Heart left ventricle (tissue), 16 donors: ENCODE measurements at regions not wholly inside any gene's neighbourhood (a gene's known extent, or its start where the extent isn't known, plus 50 kb on each side); places are given as distances from the start of the nearest gene placed in this dataset.
A peak's percentile ranks its signal among the peaks of the same experiment; 100 is the strongest.

Source experiments
- ATAC-seq, 4 donors: fragments of 200-7000 bp; cut with Tn5 transposase; one replicate each; pipeline ENCODE4 v1.9.1; 2020 to 2022; ENCODE audit warnings: moderate library complexity in 4 of 4, mild to moderate bottlenecking in 3 of 4, moderate number of reproducible peaks in 1 of 4
- DNase-seq, 5 donors: peaks; one replicate each; pipeline ENCODE4 v3.0.0-alpha.2; 2020
- H3K27ac ChIP-seq, 12 donors: fragments of 200-600 bp; sonication (generic) in 4 of 12; one replicate each; pipeline versions ENCODE4 v1.5.0 to v1.8.0; 2016 to 2022; ENCODE audit warnings: mild to moderate bottlenecking in 2 of 12
- H3K27me3 ChIP-seq, 9 donors: fragments of 200-600 bp; sonication (generic) in 2 of 9; one replicate each; pipeline versions ENCODE4 v1.5.1 to v1.8.0; 2016 to 2022; ENCODE audit warnings: mild to moderate bottlenecking in 3 of 9
- H3K36me3 ChIP-seq, 9 donors: fragments of 200-600 bp; sonication (generic) in 2 of 9; one replicate each; pipeline versions ENCODE4 v1.5.0 to v1.8.0; 2018 to 2022; ENCODE audit warnings: mild to moderate bottlenecking in 2 of 9
- H3K4me1 ChIP-seq, 12 donors: fragments of 200-600 bp; sonication (generic) in 4 of 12; one replicate each; pipeline versions ENCODE4 v1.5.0 to v1.8.0; 2016 to 2022; ENCODE audit warnings: mild to moderate bottlenecking in 3 of 12
- H3K4me3 ChIP-seq, 12 donors: fragments of 200-600 bp; sonication (generic) in 4 of 12; one replicate each; pipeline versions ENCODE4 v1.5.0 to v1.8.0; 2017 to 2022; ENCODE audit warnings: mild to moderate bottlenecking in 9 of 12, moderate library complexity in 4 of 12
- H3K9me3 ChIP-seq, 12 donors: fragments of 200-600 bp; sonication (generic) in 4 of 12; one replicate each; pipeline versions ENCODE4 v1.5.0 to v1.8.0; 2016 to 2022; ENCODE audit warnings: mild to moderate bottlenecking in 1 of 12
- POLR2A ChIP-seq, 2 donors: fragments of 450-650 bp; IDR thresholded peaks; one replicate each; pipeline ENCODE4 v1.6.1; 2017; ENCODE audit warnings: antibody characterized with exemption in 2 of 2, mild to moderate bottlenecking in 2 of 2, moderate library complexity in 2 of 2
- WGBS, 4 donors: extraction: QIAGEN DNeasy Blood & Tissue Kit in 2 of 4; methylation state at CpG; one replicate each; pipeline versions ENCODE4 v1.1.5 to v1.1.7; 2013 to 2018; 5-methylcytosine and 5-hydroxymethylcytosine counted together
- intact Hi-C, 10 donors: fragments of 100-400 bp; cut with DNase I; formaldehyde crosslinking; loops; one replicate each; pipeline versions ENCODE4 v1.11.1 to v1.14.2; 2022
- TF ChIP-seq, protein P1 (sequence below), 12 donors: fragments of 200-600 bp; sonication (generic) in 4 of 12; IDR thresholded peaks; one replicate each; pipeline versions ENCODE4 v1.5.0 to v1.8.0; 2018 to 2022; ENCODE audit warnings: antibody characterized with exemption in 12 of 12, mild to moderate bottlenecking in 5 of 12
- donor health status: ischemic (EF 13 %, LVEDD 7.1; RV severe dilation, severe dysfunction).
- donor health status: healthy with polysubstance abuse.
- donor health status: DM: no; HTN: yes; CAD: no.
- donor health status: DM: no; HTN: no; CAD: no.
- donor health status: ischemic (EF 25% LVEDD 6.9; RV normal size, moderate dysfunction).
- donor health status: ischemic (EF 25% LVEDD 5.7; RV mildly dilated, moderate dysfunction).
- donor health status: healthy.
- donor health status: DM: yes; HTN: yes; CAD: no.
- donor health status: ischemic (EF 35%, LVEDD 5.7; RV mildly dilated, moderate dysfunction).
- donor health status: nonischemic (EF 11% LVEDD 7.7; RV severe dilation, severe dysfunction).
- donor health status: DM: yes; HTN: yes; CAD: no.
- donor health status: PGD.
- donor health status: ischemic (EF 29% LVEDD 5.4; RV normal size, mild dysfunction).
- donor health status: nonischemic (EF 23%, LVEDD 6.1; RV moderate dilation, normal function).

DNA sequence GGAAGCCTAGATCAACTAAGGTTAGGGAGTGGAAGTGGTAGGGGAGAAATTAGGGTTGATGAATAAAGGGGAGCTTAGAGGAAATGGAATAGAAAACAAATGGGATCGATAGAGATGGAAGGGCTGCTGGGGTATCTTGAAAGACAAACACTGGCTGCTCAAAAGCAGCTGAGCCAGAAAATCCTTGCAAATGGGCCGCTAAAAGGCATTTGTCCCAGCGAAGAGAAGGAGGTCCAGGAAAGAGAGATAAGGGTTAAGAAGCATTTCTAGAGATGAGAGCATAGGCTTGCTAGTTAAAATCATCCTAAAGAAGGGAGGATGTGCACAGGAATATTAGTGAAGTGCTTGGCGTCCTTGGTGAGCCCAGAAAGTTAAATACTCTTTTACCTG, 258.0 kb upstream of the CBLB start:
- Histone ChIP-seq H3K27ac (no peak overlapping the region), H3K4me3 (no peak overlapping the region), H3K9me3 (no peaks in the 10 kb centered on the region), H3K36me3 (no peaks in the 10 kb centered on the region), H3K4me1 (peaks cover 0 to 33% (median 11%) of the 10 kb centered on the region in 12 donors), H3K27me3 (no peaks in the 10 kb centered on the region)
- ATAC-seq: no peak
- intact Hi-C loops: no loop called here
- DNase-seq: no peak
- 60 to 69% (median 67%) methylated on average over 4 of the region's 4 CpGs for WGBS, 4 donors
- no peak for TF ChIP-seq POLR2A (IDR thresholded peaks at IDR 0.05)
- TF ChIP-seq, protein P1, sequence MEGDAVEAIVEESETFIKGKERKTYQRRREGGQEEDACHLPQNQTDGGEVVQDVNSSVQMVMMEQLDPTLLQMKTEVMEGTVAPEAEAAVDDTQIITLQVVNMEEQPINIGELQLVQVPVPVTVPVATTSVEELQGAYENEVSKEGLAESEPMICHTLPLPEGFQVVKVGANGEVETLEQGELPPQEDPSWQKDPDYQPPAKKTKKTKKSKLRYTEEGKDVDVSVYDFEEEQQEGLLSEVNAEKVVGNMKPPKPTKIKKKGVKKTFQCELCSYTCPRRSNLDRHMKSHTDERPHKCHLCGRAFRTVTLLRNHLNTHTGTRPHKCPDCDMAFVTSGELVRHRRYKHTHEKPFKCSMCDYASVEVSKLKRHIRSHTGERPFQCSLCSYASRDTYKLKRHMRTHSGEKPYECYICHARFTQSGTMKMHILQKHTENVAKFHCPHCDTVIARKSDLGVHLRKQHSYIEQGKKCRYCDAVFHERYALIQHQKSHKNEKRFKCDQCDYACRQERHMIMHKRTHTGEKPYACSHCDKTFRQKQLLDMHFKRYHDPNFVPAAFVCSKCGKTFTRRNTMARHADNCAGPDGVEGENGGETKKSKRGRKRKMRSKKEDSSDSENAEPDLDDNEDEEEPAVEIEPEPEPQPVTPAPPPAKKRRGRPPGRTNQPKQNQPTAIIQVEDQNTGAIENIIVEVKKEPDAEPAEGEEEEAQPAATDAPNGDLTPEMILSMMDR (IDR thresholded peaks at IDR 0.05): no peak

DNA sequence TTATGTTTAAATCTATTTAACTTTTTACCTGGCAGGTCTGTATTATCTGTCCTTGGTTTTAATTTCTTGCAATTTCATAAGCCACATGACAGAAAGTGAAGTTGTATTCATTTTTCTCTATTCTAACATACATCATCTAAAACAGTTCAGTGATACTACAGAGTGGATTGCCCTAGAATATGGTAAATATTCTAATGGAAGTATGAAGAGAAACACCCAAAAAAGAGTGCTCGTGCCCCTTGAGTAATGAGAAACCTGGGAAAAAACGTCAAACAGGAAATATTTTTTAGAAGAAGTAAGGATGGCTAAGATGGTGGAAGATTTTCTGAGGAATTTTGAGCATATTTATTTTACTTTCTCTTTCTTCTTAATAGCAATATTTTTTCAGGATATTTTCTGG, 261.1 kb upstream of the CBLB start:
- Histone ChIP-seq H3K27me3 (no peaks in the 10 kb centered on the region), H3K36me3 (no peaks in the 10 kb centered on the region), H3K4me3 (no peak overlapping the region), H3K9me3 (no peaks in the 10 kb centered on the region), H3K27ac (no peak overlapping the region), H3K4me1 (peaks cover 0 to 33% (median 11%) of the 10 kb centered on the region in 12 donors)
- 57 to 63% (median 60%) methylated on average over 2 of the region's 2 CpGs for WGBS, 4 donors
- DNase-seq: no peak
- ATAC-seq: no peak
- intact Hi-C loops: loop anchor here in 1 of 10 donors (10.0 kb wide), 1 partner anchor 65 kb away; no protein-coding TSS in a partner anchor
- TF ChIP-seq, protein P1 (IDR thresholded peaks at IDR 0.05): no peak
- no peak for TF ChIP-seq POLR2A (IDR thresholded peaks at IDR 0.05)

DNA sequence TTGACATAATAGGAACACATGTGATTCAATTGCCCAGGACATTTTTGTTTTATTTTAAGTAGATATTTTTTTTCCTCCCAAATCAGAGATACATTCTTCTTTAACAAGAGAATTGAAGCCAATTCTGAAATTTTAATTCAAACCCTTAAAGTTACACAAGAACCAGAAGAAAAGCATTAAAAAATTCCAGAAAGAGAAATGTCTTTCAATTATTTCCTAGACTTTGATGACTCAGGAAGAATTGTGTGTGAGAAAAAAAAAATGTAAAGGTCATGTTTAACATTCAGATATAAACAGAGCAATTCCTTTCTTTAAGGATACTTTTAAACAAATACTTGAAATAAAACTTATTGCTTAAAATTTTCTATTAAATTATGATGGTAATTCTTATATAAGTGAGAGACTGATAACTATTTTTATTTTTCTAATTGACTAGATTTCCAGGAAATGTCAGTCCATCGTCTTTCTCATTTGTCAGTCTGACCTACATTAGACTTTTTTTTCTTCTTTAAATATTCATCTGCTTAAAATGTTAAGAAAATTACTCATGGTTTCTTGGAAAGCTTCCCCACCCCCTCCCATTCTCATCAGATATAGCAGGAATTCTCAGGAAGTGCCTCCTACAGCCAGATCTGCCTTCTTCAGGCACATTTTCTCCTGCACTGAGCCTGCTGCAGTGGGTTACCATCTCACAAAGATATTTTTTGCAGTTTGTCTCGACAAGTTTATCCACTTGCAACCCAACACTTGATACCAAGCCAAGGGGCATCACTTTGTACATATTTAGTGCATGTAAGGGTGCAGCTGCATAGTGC, 261.8 kb upstream of the CBLB start:
- ATAC-seq: peak in 2 of 4 donors; percentile 62 to 88
- no peaks in the 10 kb centered on the region for H3K27me3 ChIP-seq
- DNase-seq: no peak
- H3K36me3 ChIP-seq: no peaks in the 10 kb centered on the region
- H3K4me1 ChIP-seq: peaks cover 0 to 33% (median 11%) of the 10 kb centered on the region in 12 donors
- no peak overlapping the region for H3K4me3 ChIP-seq
- H3K27ac ChIP-seq: peak overlapping the region in 1 of 12 donors; percentile 17
- intact Hi-C loops: loop anchor here in 1 of 10 donors (10.0 kb wide), 1 partner anchor 64 kb away; no protein-coding TSS in a partner anchor
- TF ChIP-seq POLR2A (IDR thresholded peaks at IDR 0.05): no peak
- TF ChIP-seq, protein P1 (IDR thresholded peaks at IDR 0.05): no peak
- H3K9me3 ChIP-seq: no peaks in the 10 kb centered on the region
- 12 to 30% (median 14%) methylated on average over 2 of the region's 2 CpGs for WGBS, 4 donors

DNA sequence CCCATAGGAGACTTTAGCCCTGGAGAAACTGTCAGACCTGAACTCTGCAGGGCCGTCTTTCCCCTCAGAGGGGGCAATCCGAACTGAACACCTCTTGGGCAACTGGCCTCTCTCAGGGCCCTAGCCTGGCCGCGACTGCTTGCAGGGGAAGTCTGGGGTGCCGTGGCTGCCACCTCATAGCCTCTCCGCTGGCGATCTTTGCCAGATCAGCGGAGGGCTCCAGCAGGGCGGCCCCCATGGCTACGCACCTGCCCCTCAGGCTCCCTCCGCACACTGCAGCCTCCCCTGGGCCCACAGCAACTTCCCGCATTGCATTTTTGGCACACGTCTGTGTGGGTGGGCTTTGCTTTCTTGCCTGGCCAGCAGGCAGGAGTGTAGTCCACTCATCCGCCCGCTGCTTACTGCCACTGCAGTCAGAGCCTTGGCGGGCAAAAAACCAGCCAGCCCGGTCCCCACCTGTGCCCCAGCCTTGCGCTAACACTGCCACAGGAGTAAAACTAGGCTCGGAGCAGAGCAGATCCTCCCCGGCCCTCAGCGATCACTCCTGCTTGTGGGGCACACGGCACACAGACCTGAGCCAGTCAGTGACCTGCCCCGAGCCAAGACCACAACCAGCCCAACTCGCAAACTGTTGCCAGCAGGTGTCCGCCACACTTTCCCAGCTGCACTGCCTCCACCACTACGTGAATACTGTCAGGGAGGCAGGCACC, 266.8 kb upstream of the CBLB start:
- intact Hi-C loops: loop anchor here in 1 of 10 donors (10.0 kb wide), 1 partner anchor 59 kb away; no protein-coding TSS in a partner anchor
- Histone ChIP-seq H3K36me3 (no peaks in the 10 kb centered on the region), H3K9me3 (no peaks in the 10 kb centered on the region), H3K4me1 (peaks cover 0 to 12% (median 6%) of the 10 kb centered on the region in 12 donors), H3K27me3 (no peaks in the 10 kb centered on the region), H3K27ac (no peak overlapping the region), H3K4me3 (no peak overlapping the region)
- WGBS, 4 donors: 97 to 100% (median 98%) methylated on average over 15 to 26 of the region's 26 CpGs
- ATAC-seq: no peak
- TF ChIP-seq, protein P1 (IDR thresholded peaks at IDR 0.05): no peak
- TF ChIP-seq POLR2A (IDR thresholded peaks at IDR 0.05): no peak
- DNase-seq: peak in 1 of 5 donors; percentile 63
